OCI-LY7 (cell line): ENCODE measurements at regions not wholly inside any gene's neighbourhood (a gene's known extent, or its start where the extent isn't known, plus 50 kb on each side); places are given as distances from the start of the nearest gene placed in this dataset.

Source experiments
- EZH2phosphoT487 ChIP-seq: fragments of 200-600 bp; sonication (generic); IDR thresholded peaks from 2 replicates; pipeline ENCODE4 v1.6.1; 2018; ENCODE audit warnings: low read depth, borderline replicate concordance, mild to moderate bottlenecking, mixed run types, antibody characterized with exemption, low read length, moderate library complexity, mixed read lengths
- TF ChIP-seq, protein P1 (sequence below): fragments of 200-600 bp; sonication (generic); conservative IDR thresholded peaks from 2 replicates; pipeline ENCODE4 v1.5.1; 2014; ENCODE audit warnings: mild to moderate bottlenecking, antibody characterized with exemption, low read length, moderate library complexity, mixed read lengths

DNA sequence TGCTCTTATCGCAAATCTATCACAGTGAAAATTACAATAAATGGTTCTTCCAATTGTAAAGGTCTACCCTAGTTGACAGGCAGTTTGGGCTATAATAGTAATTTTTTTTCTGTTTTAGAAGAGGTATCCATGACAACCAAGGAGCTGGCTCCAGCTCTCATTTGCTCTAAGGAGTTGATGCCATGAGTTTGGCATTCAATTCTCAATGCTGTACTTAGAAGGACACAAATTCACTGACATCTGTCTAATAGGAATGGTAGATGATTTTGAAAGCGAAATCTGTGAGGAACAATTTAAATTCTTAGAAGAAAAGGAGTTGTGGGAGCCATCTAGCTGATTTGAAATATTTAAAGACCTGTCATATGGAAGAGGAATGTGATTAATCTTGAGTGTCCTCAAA is 203.6 kb upstream of the DAB2 start:
- TF ChIP-seq, protein P1, sequence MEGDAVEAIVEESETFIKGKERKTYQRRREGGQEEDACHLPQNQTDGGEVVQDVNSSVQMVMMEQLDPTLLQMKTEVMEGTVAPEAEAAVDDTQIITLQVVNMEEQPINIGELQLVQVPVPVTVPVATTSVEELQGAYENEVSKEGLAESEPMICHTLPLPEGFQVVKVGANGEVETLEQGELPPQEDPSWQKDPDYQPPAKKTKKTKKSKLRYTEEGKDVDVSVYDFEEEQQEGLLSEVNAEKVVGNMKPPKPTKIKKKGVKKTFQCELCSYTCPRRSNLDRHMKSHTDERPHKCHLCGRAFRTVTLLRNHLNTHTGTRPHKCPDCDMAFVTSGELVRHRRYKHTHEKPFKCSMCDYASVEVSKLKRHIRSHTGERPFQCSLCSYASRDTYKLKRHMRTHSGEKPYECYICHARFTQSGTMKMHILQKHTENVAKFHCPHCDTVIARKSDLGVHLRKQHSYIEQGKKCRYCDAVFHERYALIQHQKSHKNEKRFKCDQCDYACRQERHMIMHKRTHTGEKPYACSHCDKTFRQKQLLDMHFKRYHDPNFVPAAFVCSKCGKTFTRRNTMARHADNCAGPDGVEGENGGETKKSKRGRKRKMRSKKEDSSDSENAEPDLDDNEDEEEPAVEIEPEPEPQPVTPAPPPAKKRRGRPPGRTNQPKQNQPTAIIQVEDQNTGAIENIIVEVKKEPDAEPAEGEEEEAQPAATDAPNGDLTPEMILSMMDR, result no peak
- no peak for TF ChIP-seq EZH2phosphoT487
